ENCODE measurements at regions not wholly inside any gene's neighbourhood (a gene's known extent, or its start where the extent isn't known, plus 50 kb on each side); places are given as distances from the start of the nearest gene placed in this dataset.
"Not testable (repeated sequence)": the region's sequence is repeated elsewhere in the genome, so short reads cannot be mapped to it uniquely, and the experiment has no call there.

GRCh38 chr2:132256251-132256902, 94.6 kb upstream of the ANKRD30BL start:
- TF ChIP-seq CTCF (IDR thresholded peaks at IDR 0.05; ENCODE audit: low read depth, low read length), result no peak
- Histone ChIP-seq H3K9me3 (no peaks in the 10 kb centered on the region), H3K4me3 (ENCODE audit: low read depth, low read length) (no peak overlapping the region), H3K4me1 (no peaks in the 10 kb centered on the region), H3K27me3 (no peaks in the 10 kb centered on the region), H3K36me3 (no peaks in the 10 kb centered on the region)
- DNase-seq, result no peak

- H3K4me3 ChIP-seq (ENCODE audit: low read depth, low read length); H3K36me3 ChIP-seq; H3K9me3 ChIP-seq; DNase-seq; H3K4me1 ChIP-seq; H3K27me3 ChIP-seq: not testable (repeated sequence)
Observed at GRCh38 chr2:132256903-132257300, 95.2 kb upstream of the ANKRD30BL start.

DNA sequence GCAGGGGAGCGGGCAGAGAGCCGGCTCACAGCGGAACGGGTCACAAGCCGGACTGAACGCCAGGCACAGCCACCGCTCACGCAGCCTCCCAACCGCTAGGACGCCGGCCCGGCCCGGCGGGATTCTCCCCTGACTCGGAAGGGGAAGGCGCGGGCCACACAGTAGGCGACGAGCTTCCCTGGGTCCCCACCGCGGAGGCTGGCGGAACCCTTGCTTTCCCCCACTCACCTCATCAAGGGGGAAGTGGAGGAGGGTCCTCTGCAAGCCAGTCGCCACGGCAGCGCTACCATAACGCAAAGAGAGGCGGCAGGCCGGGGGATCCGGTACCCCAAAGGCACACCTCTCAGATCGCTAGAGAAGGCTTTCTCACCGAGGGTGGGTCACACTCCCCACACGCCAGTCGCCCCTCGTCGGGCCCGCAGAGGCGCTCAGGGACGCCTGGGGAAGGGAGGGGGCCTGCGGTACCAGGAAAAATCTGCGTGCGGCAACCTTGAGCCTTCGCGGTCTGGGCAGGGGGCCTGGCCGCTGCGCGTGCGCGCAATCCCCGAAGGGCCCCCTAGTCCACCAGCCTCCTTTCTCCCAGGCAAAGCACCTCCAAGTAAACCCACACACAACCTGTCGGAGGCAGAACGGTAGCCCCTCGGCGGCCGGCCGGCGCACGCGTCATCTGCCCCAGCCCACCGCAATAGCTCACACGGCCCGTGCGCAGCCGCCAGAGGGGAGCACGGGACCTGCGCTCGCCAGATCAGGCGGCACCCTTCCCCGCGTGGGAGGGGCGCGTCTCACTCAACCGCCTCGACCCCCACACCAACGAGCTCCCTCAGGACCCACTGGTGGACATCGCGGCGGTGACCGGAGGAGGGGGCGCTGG, 95.8 kb upstream of the ANKRD30BL start:
- H3K27me3 ChIP-seq; DNase-seq; H3K4me3 ChIP-seq (ENCODE audit: low read depth, low read length); H3K4me1 ChIP-seq; H3K9me3 ChIP-seq; H3K36me3 ChIP-seq: not testable (repeated sequence)

DNA sequence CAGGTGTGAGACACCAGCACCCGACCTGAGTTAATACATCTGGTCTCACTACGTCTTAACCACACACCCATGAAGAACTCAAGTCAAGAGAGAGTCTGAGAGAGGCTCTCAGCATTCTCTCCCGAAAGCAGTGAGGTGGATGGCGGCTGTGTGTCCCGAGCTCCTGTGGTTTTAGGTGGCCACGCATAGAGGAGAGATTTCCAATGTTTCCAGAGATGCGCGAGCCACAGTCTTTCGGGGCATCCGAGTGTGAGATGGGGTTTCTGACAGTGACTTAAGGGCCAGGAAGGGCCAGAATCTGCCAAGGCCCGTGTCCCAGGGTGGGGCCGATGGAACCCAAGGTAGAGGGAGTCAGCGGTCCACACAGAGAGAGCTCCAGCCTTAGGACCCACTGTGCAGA, 97.5 kb upstream of the ANKRD30BL start:
- H3K4me3 ChIP-seq (ENCODE audit: low read depth, low read length); DNase-seq; H3K36me3 ChIP-seq; H3K4me1 ChIP-seq; H3K9me3 ChIP-seq; H3K27me3 ChIP-seq: not testable (repeated sequence)

DNA sequence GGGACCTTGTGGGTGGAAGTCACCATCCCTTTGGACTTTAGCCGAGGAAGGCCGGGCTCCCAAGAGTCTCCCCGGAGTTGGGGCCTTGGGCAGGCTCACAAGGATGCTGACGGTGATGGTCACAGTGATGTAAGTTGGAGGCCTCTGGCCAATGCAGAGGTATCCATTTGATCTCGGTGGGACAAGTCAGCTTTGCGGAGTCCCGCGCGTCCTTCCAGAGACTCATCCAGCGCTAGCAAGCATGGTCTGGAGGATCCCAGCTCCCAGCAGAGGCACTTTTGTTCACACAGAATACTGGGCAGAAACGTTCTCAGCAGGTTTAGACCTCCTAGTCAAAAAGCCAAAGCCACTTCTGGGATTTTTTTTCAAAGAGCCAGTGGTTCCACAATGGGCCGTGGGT, 103.8 kb upstream of the ANKRD30BL start:
- not testable (repeated sequence) for H3K4me1 ChIP-seq, H3K27me3 ChIP-seq, DNase-seq

GRCh38 chr2:132267105-132267497, 105.3 kb upstream of the ANKRD30BL start:
- TF ChIP-seq CTCF (IDR thresholded peaks at IDR 0.05; ENCODE audit: low read depth, low read length), result no peak
- Histone ChIP-seq H3K4me3 (ENCODE audit: low read depth, low read length) (no peak overlapping the region), H3K9me3 (no peaks in the 10 kb centered on the region), H3K36me3 (no peaks in the 10 kb centered on the region), H3K27me3 (no peaks in the 10 kb centered on the region), H3K4me1 (no peaks in the 10 kb centered on the region)
- DNase-seq, result no peak

More for the DNA sequence above, 103.8 kb upstream of the ANKRD30BL start:
- not testable (repeated sequence) for H3K9me3 ChIP-seq; H3K36me3 ChIP-seq; H3K4me3 ChIP-seq (ENCODE audit: low read depth, low read length)

DNA sequence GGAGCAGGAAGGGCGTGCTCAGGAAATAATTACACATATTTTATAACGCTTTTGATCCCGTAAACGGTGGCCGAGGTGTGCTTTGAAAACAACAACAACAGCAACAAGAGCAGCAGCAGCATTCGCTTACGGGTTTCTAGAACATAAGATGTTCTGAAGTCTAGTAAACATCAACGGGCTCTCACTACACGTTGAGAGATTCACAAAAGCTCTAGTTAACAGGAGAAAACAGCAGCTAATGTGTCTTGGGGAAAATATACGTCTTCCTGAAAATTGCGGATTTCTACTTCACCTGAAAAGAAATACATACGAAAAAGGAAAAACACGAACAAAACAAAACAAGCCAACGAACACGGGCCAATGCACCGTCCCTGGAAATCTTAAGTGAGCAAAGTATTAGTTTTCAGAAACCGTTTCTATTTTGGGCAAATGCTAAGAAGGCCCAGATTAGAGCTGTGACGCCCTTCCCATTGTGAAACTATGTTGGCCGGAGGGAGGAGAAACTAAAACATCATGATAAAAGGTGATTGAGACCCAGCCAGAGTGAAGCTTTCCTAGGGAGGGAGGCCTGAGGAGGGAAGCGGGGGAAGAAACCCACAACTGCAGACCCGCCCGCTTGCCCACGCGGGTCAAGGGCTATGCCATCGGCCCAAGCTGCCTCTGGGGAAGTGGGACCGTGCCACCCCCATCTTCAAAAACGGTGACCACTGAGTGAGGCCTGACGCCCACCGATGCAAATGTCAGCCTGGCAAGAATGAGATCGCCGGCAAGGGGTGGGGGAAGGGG, 105.9 kb upstream of the ANKRD30BL start:
- H3K4me3 ChIP-seq (ENCODE audit: low read depth, low read length); H3K36me3 ChIP-seq; H3K27me3 ChIP-seq; H3K9me3 ChIP-seq; DNase-seq; H3K4me1 ChIP-seq: not testable (repeated sequence)

- H3K4me1 ChIP-seq; H3K27me3 ChIP-seq; H3K9me3 ChIP-seq; H3K36me3 ChIP-seq; H3K4me3 ChIP-seq (ENCODE audit: low read depth, low read length): not testable (repeated sequence)
- DNase-seq, result peak; percentile 29
- TF ChIP-seq CTCF (IDR thresholded peaks at IDR 0.05; ENCODE audit: low read depth, low read length), result peak; percentile 48
Observed at GRCh38 chr2:132268284-132268976, 106.7 kb upstream of the ANKRD30BL start.

All from BE2C (cell line).